Activated naive CD8-positive, alpha-beta T cell treated with anti-CD3 and anti-CD28 coated beads, Interleukin-2, amount 50 U/mL, for 24 hours (primary cell): ENCODE measurements at regions not wholly inside any gene's neighbourhood (a gene's known extent, or its start where the extent isn't known, plus 50 kb on each side); places are given as distances from the start of the nearest gene placed in this dataset.
A peak's percentile ranks its signal among the peaks of the same experiment; 100 is the strongest.

Experiments
- ATAC-seq: fragments of 150-1000 bp; cut with Tn5 transposase; one replicate; pipeline ENCODE4 v1.10.0; 2021
- DNase-seq: peaks from one replicate; pipeline ENCODE4 v3.0.0; 2021
- H3K27ac Mint-ChIP-seq: one replicate; pipeline ENCODE4 v1.8.0; 2021; ENCODE audit warnings: mild to moderate bottlenecking, mixed read lengths
- H3K27me3 Mint-ChIP-seq: one replicate; pipeline ENCODE4 v1.8.0; 2021; ENCODE audit warnings: mixed read lengths
- H3K36me3 Mint-ChIP-seq: one replicate; pipeline ENCODE4 v1.8.0; 2021; ENCODE audit warnings: low read depth, mixed read lengths
- H3K4me1 Mint-ChIP-seq: one replicate; pipeline ENCODE4 v1.8.0; 2021; ENCODE audit warnings: mixed read lengths
- H3K4me3 Mint-ChIP-seq: one replicate; pipeline ENCODE4 v1.8.0; 2021; ENCODE audit warnings: mild to moderate bottlenecking, moderate library complexity, mixed read lengths
- H3K9me3 Mint-ChIP-seq: one replicate; pipeline ENCODE4 v1.8.0; 2021; ENCODE audit warnings: mixed read lengths

- H3K4me1 Mint-ChIP-seq = peaks cover 10% of the 10 kb centered on the region
- no peak overlapping the region for H3K4me3 Mint-ChIP-seq
- ATAC-seq = no peak
- H3K27ac Mint-ChIP-seq = no peak overlapping the region
- H3K27me3 Mint-ChIP-seq = no peaks in the 10 kb centered on the region
- DNase-seq = no peak
- peaks cover 5% of the 10 kb centered on the region for H3K9me3 Mint-ChIP-seq
- no peaks in the 10 kb centered on the region for H3K36me3 Mint-ChIP-seq
Measured at GRCh38 chr3:27827041-27827440, 104.9 kb upstream of the EOMES start.

- ATAC-seq (no peak), DNase-seq (no peak)
- no peak overlapping the region for H3K27ac Mint-ChIP-seq
- H3K27me3 Mint-ChIP-seq = no peaks in the 10 kb centered on the region
- H3K4me1 Mint-ChIP-seq = peaks cover 13% of the 10 kb centered on the region
- H3K4me3 Mint-ChIP-seq = no peak overlapping the region
- no peaks in the 10 kb centered on the region for H3K9me3 Mint-ChIP-seq
- no peaks in the 10 kb centered on the region for H3K36me3 Mint-ChIP-seq
Measured at GRCh38 chr3:27840807-27841594, 118.9 kb upstream of the EOMES start.

DNA sequence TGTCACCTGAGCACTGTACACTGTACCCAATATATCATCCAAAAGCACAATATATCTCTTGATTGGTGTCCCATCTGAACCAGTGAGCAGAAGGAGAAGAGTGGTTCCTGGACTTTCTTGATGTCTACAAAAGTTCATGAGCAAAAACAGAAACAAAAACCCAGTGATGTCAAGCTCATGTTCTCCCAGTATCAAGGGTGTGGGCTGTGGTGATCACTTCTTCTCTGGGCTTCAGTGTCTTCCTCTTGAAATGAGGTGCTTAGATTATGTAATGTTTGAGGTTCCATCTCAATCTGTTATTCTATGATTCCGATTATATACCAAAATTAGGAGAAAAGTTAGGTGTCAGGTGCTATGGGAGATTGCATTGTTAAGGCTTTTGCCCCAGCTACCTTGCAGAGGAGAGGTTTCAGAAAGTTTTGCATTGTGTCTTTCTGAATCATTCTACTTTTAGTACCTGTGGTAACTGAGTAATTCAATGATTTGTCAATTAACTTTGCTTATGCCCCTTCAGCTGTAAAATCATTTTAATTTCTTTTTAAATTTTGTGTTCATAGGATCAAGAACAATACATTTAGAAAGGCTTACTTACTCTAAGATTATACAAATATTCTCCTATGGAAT lies 122.0 kb upstream of the EOMES start:
- Mint-ChIP-seq H3K9me3 (no peaks in the 10 kb centered on the region), H3K36me3 (no peaks in the 10 kb centered on the region), H3K27ac (no peak overlapping the region), H3K4me3 (no peak overlapping the region), H3K27me3 (no peaks in the 10 kb centered on the region), H3K4me1 (peaks cover 20% of the 10 kb centered on the region)
- DNase-seq = no peak
- ATAC-seq = no peak

- H3K27ac Mint-ChIP-seq = no peak overlapping the region
- no peak for DNase-seq
- no peak for ATAC-seq
- H3K27me3 Mint-ChIP-seq = no peaks in the 10 kb centered on the region
- H3K4me1 Mint-ChIP-seq = peaks cover 20% of the 10 kb centered on the region
- H3K4me3 Mint-ChIP-seq = no peak overlapping the region
- peaks cover 2% of the 10 kb centered on the region for H3K36me3 Mint-ChIP-seq
- H3K9me3 Mint-ChIP-seq = peaks cover 9% of the 10 kb centered on the region
Measured at GRCh38 chr3:27847697-27848096, 125.6 kb upstream of the EOMES start.

DNA sequence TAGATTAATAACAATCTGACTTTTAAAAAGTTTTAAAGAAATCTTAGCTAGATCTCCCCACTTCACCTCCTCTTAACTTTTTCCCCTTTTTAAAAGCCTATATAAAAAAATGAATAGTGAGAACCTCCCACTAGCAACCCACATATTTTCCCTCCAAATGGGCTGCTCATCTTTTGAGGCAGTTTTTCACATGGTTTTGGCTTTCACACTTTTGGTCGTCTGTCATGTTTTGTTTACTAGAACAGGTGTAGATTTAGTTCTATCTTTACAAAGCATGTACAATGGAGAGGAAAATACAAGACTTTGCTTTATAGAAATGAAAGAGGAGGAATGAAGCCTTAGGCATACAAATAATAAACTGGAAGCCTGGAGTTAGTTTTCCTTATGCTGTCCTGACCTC lies 126.7 kb upstream of the EOMES start:
- peaks cover 16% of the 10 kb centered on the region for H3K9me3 Mint-ChIP-seq
- peaks cover 12% of the 10 kb centered on the region for H3K4me1 Mint-ChIP-seq
- H3K4me3 Mint-ChIP-seq = no peak overlapping the region
- no peaks in the 10 kb centered on the region for H3K27me3 Mint-ChIP-seq
- DNase-seq (no peak), ATAC-seq (no peak)
- peaks cover 7% of the 10 kb centered on the region for H3K36me3 Mint-ChIP-seq
- no peak overlapping the region for H3K27ac Mint-ChIP-seq

GRCh38 chr3:27859821-27860220 lies 137.7 kb upstream of the EOMES start:
- Mint-ChIP-seq H3K4me1 (peaks cover 23% of the 10 kb centered on the region), H3K27ac (no peak overlapping the region), H3K27me3 (no peaks in the 10 kb centered on the region), H3K9me3 (no peaks in the 10 kb centered on the region), H3K36me3 (no peaks in the 10 kb centered on the region), H3K4me3 (no peak overlapping the region)
- DNase-seq (no peak), ATAC-seq (no peak)

- no peak overlapping the region for H3K4me3 Mint-ChIP-seq
- DNase-seq = no peak
- no peaks in the 10 kb centered on the region for H3K27me3 Mint-ChIP-seq
- H3K9me3 Mint-ChIP-seq = peaks cover 2% of the 10 kb centered on the region
- H3K36me3 Mint-ChIP-seq = no peaks in the 10 kb centered on the region
- peak; percentile 73 for ATAC-seq
- H3K4me1 Mint-ChIP-seq = peaks cover 23% of the 10 kb centered on the region
- peak overlapping the region; percentile 31 for H3K27ac Mint-ChIP-seq
Measured at GRCh38 chr3:27861046-27862036, 139.2 kb upstream of the EOMES start.

DNA sequence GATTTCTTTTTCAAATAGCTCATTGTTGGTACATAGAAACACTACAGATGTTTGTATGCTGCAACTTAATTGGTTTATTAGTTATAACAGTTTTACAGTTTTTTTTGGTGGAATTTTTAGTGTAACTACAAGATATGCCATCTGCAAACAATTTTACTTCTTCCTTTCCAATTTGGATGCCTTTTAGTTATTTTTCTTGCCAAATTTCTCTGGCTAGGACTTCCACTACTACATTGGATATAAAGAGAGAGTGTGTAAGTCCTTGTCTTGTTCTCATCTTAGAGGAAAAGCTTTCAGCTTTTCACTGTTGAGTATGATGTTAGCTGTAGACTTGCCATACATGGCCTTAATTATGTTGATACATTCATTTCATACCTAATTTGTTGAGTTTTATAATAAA lies 143.6 kb upstream of the EOMES start:
- no peaks in the 10 kb centered on the region for H3K27me3 Mint-ChIP-seq
- H3K9me3 Mint-ChIP-seq = peaks cover 36% of the 10 kb centered on the region
- peaks cover 4% of the 10 kb centered on the region for H3K36me3 Mint-ChIP-seq
- ATAC-seq (no peak), DNase-seq (no peak)
- H3K4me1 Mint-ChIP-seq = peaks cover 16% of the 10 kb centered on the region
- no peak overlapping the region for H3K27ac Mint-ChIP-seq
- no peak overlapping the region for H3K4me3 Mint-ChIP-seq

DNA sequence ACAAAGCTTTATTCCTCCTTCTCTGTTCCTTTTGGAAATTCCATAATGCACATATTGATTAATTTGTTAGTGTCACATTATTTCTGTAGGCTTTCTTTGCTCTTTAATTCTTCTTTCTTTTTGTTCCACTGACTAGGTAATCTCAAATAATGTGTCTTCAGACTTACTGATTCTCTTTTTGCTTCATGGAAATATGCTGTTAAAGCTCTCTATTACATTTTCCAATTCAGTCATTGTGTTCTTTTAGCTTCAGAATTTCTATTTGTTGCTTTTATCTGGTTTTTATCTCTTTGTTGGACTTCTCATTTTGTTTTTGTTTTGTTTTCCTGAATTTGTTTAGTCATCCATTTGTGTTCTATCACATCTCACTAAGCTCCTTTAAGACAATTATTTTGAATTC lies 147.0 kb upstream of the EOMES start:
- no peaks in the 10 kb centered on the region for H3K4me1 Mint-ChIP-seq
- no peak overlapping the region for H3K27ac Mint-ChIP-seq
- H3K27me3 Mint-ChIP-seq = no peaks in the 10 kb centered on the region
- H3K36me3 Mint-ChIP-seq = peaks cover 4% of the 10 kb centered on the region
- H3K9me3 Mint-ChIP-seq = peaks cover 43% of the 10 kb centered on the region
- no peak for ATAC-seq
- H3K4me3 Mint-ChIP-seq = no peak overlapping the region
- no peak for DNase-seq

- Mint-ChIP-seq H3K36me3 (no peaks in the 10 kb centered on the region), H3K4me3 (no peak overlapping the region)
- ATAC-seq = no peak
Measured at GRCh38 chr3:27877061-27878013, 155.2 kb upstream of the EOMES start.

DNA sequence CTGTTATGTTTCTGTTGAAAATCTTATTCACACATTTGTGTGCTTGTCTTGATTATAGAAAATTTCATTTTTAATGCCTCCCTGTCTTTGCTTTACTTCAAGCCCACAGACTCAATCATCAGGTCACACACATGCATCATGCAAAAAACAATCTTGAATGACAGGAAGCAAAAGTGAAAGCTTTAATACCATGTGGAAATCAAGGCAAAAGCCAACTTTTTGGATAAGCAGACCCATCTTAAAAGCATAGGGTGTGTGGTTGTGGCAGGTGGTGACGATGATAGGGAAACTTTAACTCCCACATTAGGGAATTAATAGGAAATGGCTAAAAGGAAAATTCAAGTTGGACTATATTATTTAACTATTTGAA lies 155.9 kb upstream of the EOMES start:
- Mint-ChIP-seq H3K27ac (peak overlapping the region; percentile 12), H3K27me3 (no peaks in the 10 kb centered on the region), H3K4me1 (peaks cover 59% of the 10 kb centered on the region), H3K36me3 (no peaks in the 10 kb centered on the region), H3K4me3 (no peak overlapping the region), H3K9me3 (no peaks in the 10 kb centered on the region)
- ATAC-seq = no peak
- DNase-seq = no peak

More at GRCh38 chr3:27877061-27878013, 155.2 kb upstream of the EOMES start:
- Mint-ChIP-seq H3K9me3 (no peaks in the 10 kb centered on the region), H3K4me1 (peaks cover 57% of the 10 kb centered on the region), H3K27me3 (no peaks in the 10 kb centered on the region), H3K27ac (peak overlapping the region; percentile 12)
- DNase-seq = no peak

- ATAC-seq = peak; percentile 51
- H3K27me3 Mint-ChIP-seq = no peaks in the 10 kb centered on the region
- DNase-seq = no peak
- peak overlapping the region; percentile 69 for H3K27ac Mint-ChIP-seq
- H3K4me3 Mint-ChIP-seq = peak overlapping the region; percentile 81
- H3K4me1 Mint-ChIP-seq = peaks cover 71% of the 10 kb centered on the region
- no peaks in the 10 kb centered on the region for H3K9me3 Mint-ChIP-seq
- H3K36me3 Mint-ChIP-seq = no peaks in the 10 kb centered on the region
Measured at GRCh38 chr3:27880969-27881892, 159.1 kb upstream of the EOMES start.

DNA sequence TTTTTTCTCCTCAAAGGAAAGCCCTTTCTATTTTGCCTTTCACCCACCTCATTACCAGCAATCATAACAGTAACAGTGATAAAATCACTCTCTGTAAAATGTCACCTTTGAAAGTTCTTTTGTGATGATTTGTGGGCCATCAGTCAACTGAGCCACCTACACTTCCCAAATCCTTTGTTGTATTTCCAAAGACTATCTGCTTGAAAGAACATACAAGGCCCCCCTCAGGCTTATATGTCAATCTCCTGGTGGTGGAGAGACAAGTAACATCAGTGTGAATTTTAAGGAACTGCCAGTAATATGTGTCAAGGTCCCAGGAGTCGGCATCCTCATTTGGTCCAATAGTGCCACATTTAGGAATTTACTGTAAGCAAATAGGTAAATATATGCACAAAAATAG lies 161.1 kb upstream of the EOMES start:
- no peak for DNase-seq
- Mint-ChIP-seq H3K36me3 (no peaks in the 10 kb centered on the region), H3K27ac (no peak overlapping the region), H3K27me3 (no peaks in the 10 kb centered on the region), H3K4me3 (no peak overlapping the region), H3K4me1 (peaks cover 55% of the 10 kb centered on the region), H3K9me3 (peaks cover 3% of the 10 kb centered on the region)
- ATAC-seq = no peak
